ENCODE measurements at regions not wholly inside any gene's neighbourhood (a gene's known extent, or its start where the extent isn't known, plus 50 kb on each side); places are given as distances from the start of the nearest gene placed in this dataset.

GRCh38 chr2:121872651-121873050 lies 117.2 kb downstream of the TSN start:
- TF ChIP-seq CTCF (IDR thresholded peaks at IDR 0.05; ENCODE audit: insufficient read depth, low read length) (no peak), POLR2AphosphoS5 (IDR thresholded peaks at IDR 0.05; ENCODE audit: low read depth) (no peak), REST (IDR thresholded peaks at IDR 0.05; ENCODE audit: insufficient replicate concordance, low read depth) (no peak), GABPA (IDR thresholded peaks at IDR 0.05; ENCODE audit: low read depth) (no peak), SPI1 (IDR thresholded peaks at IDR 0.05; ENCODE audit: borderline replicate concordance, low read depth) (no peak)

All from HL-60 (cell line).